Psoas muscle (tissue), 7 donors: ENCODE measurements at regions not wholly inside any gene's neighbourhood (a gene's known extent, or its start where the extent isn't known, plus 50 kb on each side); places are given as distances from the start of the nearest gene placed in this dataset.

ENCODE experiments used
- ATAC-seq, 4 donors: fragments of 200-7000 bp; cut with Tn5 transposase; one replicate each; pipeline ENCODE4 v1.9.1; 2020; ENCODE audit warnings: moderate library complexity in 3 of 4, mild to moderate bottlenecking in 2 of 4
- DNase-seq, 2 donors: peaks; one replicate each; pipeline ENCODE4 v3.0.0-alpha.2; 2020
- H3K27ac ChIP-seq: fragments of 200-600 bp; one replicate; pipeline ENCODE4 v1.8.0; 2022
- H3K27me3 ChIP-seq, 3 donors: fragments of 200-600 bp in 1 of 3; one replicate each; pipeline versions ENCODE4 v1.6.1 to v1.8.0; 2013 to 2022; ENCODE audit warnings: low read length in 2 of 3, mild to moderate bottlenecking in 2 of 3, moderate library complexity in 1 of 3; ENCODE audit not compliant: insufficient read depth in 3 of 3
- H3K36me3 ChIP-seq, 2 donors: fragments of 200-600 bp in 1 of 2; one replicate each; pipeline versions ENCODE4 v1.6.1 to v1.8.0; 2013 to 2022; ENCODE audit warnings: low read depth in 1 of 2, mild to moderate bottlenecking in 1 of 2, moderate library complexity in 1 of 2; ENCODE audit not compliant: insufficient read depth in 1 of 2
- H3K4me1 ChIP-seq: fragments of 200-600 bp; one replicate; pipeline ENCODE4 v1.8.0; 2022
- H3K4me3 ChIP-seq: fragments of 200-600 bp; one replicate; pipeline ENCODE4 v1.8.0; 2022; ENCODE audit warnings: mild to moderate bottlenecking
- H3K9me3 ChIP-seq: fragments of 200-600 bp; one replicate; pipeline ENCODE4 v1.8.0; 2022
- CTCF ChIP-seq: fragments of 200-600 bp; IDR thresholded peaks from one replicate; pipeline ENCODE4 v1.8.0; 2022; ENCODE audit warnings: antibody characterized with exemption
- whole genome bisulfite sequencing, 3 donors: extraction: QIAGEN DNeasy Blood & Tissue Kit; methylation state at CpG; one replicate each; pipeline versions ENCODE4 v1.1.6 to v1.1.7; 2013; 5-methylcytosine and 5-hydroxymethylcytosine counted together
- intact Hi-C, 2 donors: fragments of 100-400 bp; cut with DNase I; formaldehyde crosslinking; loops; one replicate each; pipeline versions ENCODE4 v1.11.0 to v1.14.2; 2022
- donor health status: healthy with polysubstance abuse.
- donor health status: DM: no; HTN: no; CAD: no; lungs with moderate emphysema.
- donor health status: Bipolar disorder and iron deficiency.
- donor health status: healthy.
- donor health status: DM: yes; HTN: yes; CAD: no.
- donor health status: DM: no; HTN: no; CAD: no.
- donor health status: DM: yes; HTN: yes; CAD: no.

- no peaks in the 10 kb centered on the region for H3K36me3 ChIP-seq
- intact Hi-C loops: no loop called here
- TF ChIP-seq CTCF: no peak
- no peak overlapping the region for H3K27ac ChIP-seq
- no peaks in the 10 kb centered on the region for H3K4me1 ChIP-seq
- 92 to 97% (median 95%) methylated on average over 2 of the region's 2 CpGs for WGBS, 3 donors
- ATAC-seq (no peak), DNase-seq (no peak)
- H3K4me3 ChIP-seq: no peak overlapping the region
- H3K27me3 ChIP-seq: no peaks in the 10 kb centered on the region
- H3K9me3 ChIP-seq: no peaks in the 10 kb centered on the region
Observed at GRCh38 chr1:208688656-208689315, 444.6 kb upstream of the PLXNA2 start.

- 50 to 56% (median 55%) methylated on average over 3 of the region's 3 CpGs for WGBS, 3 donors
- Histone ChIP-seq H3K9me3 (no peaks in the 10 kb centered on the region), H3K36me3 (no peaks in the 10 kb centered on the region), H3K27me3 (no peaks in the 10 kb centered on the region), H3K4me1 (no peaks in the 10 kb centered on the region), H3K4me3 (no peak overlapping the region), H3K27ac (no peak overlapping the region)
- ATAC-seq (no peak), DNase-seq (no peak)
- intact Hi-C loops: no loop called here
- TF ChIP-seq CTCF: no peak
Observed at GRCh38 chr1:208691012-208691411, 446.8 kb upstream of the PLXNA2 start.

GRCh38 chr1:208709981-208710380 lies 465.8 kb upstream of the PLXNA2 start:
- no peak for TF ChIP-seq CTCF
- DNase-seq (no peak), ATAC-seq (no peak)
- Histone ChIP-seq H3K9me3 (no peaks in the 10 kb centered on the region), H3K4me1 (no peaks in the 10 kb centered on the region), H3K27ac (no peak overlapping the region), H3K36me3 (no peaks in the 10 kb centered on the region), H3K4me3 (no peak overlapping the region), H3K27me3 (no peaks in the 10 kb centered on the region)
- 64 to 81% (median 68%) methylated on average over 4 of the region's 4 CpGs for WGBS, 3 donors
- intact Hi-C loops: no loop called here

GRCh38 chr1:208714323-208714722 lies 470.1 kb upstream of the PLXNA2 start:
- no peak for DNase-seq
- no peak for TF ChIP-seq CTCF
- no peaks in the 10 kb centered on the region for H3K9me3 ChIP-seq
- 90 to 95% (median 93%) methylated on average over 4 of the region's 4 CpGs for WGBS, 3 donors
- no peaks in the 10 kb centered on the region for H3K27me3 ChIP-seq
- no peaks in the 10 kb centered on the region for H3K4me1 ChIP-seq
- H3K36me3 ChIP-seq: no peaks in the 10 kb centered on the region
- ATAC-seq: no peak
- H3K4me3 ChIP-seq: no peak overlapping the region
- intact Hi-C loops: no loop called here
- H3K27ac ChIP-seq: no peak overlapping the region

- Histone ChIP-seq H3K9me3 (peaks cover 13% of the 10 kb centered on the region), H3K4me1 (no peaks in the 10 kb centered on the region), H3K27me3 (no peaks in the 10 kb centered on the region), H3K4me3 (no peak overlapping the region), H3K36me3 (no peaks in the 10 kb centered on the region), H3K27ac (no peak overlapping the region)
- DNase-seq (no peak), ATAC-seq (no peak)
- no peak for TF ChIP-seq CTCF
- 64 to 74% (median 66%) methylated on average over 5 of the region's 5 CpGs for WGBS, 3 donors
- intact Hi-C loops: no loop called here
Observed at GRCh38 chr1:208717525-208717924, 473.3 kb upstream of the PLXNA2 start.
